H9 (cell line): ENCODE measurements at regions not wholly inside any gene's neighbourhood (a gene's known extent, or its start where the extent isn't known, plus 50 kb on each side); places are given as distances from the start of the nearest gene placed in this dataset.
A peak's percentile ranks its signal among the peaks of the same experiment; 100 is the strongest.
"Not testable (repeated sequence)": the region's sequence is repeated elsewhere in the genome, so short reads cannot be mapped to it uniquely, and the experiment has no call there.

Source experiments
- DNase-seq: peaks from one replicate; pipeline ENCODE4 v3.0.0-alpha.2; 2017
- H2AFZ ChIP-seq: one replicate; pipeline ENCODE4 v1.6.1; 2013; ENCODE audit warnings: mild to moderate bottlenecking, low read length, control low read depth, moderate library complexity
- H2AK5ac ChIP-seq: 2 replicates; pipeline ENCODE4 v1.6.1; 2013; ENCODE audit warnings: low read length, control low read depth, mixed read lengths; ENCODE audit not compliant: insufficient read length
- H2BK120ac ChIP-seq: one replicate; pipeline ENCODE4 v1.6.1; 2013; ENCODE audit warnings: low read depth, mild to moderate bottlenecking, low read length, control low read depth, inconsistent platforms; ENCODE audit not compliant: poor library complexity, severe bottlenecking
- H2BK12ac ChIP-seq: 2 replicates; pipeline ENCODE4 v1.6.1; 2013; ENCODE audit warnings: low read length, control low read depth, mixed read lengths, low read depth; ENCODE audit not compliant: insufficient read length
- H2BK15ac ChIP-seq: 2 replicates; pipeline ENCODE4 v1.6.1; 2013; ENCODE audit warnings: low read depth, low read length, control low read depth
- H2BK20ac ChIP-seq: one replicate; pipeline ENCODE4 v1.6.1; 2013; ENCODE audit warnings: low read depth, mild to moderate bottlenecking, low read length, control low read depth, inconsistent platforms; ENCODE audit not compliant: poor library complexity, severe bottlenecking
- H2BK5ac ChIP-seq: 2 replicates; pipeline ENCODE4 v1.6.1; 2013; ENCODE audit warnings: low read length, control low read depth, mixed read lengths; ENCODE audit not compliant: insufficient read length
- H3K14ac ChIP-seq: 2 replicates; pipeline ENCODE4 v1.6.1; 2013; ENCODE audit warnings: low read length, control low read depth; ENCODE audit not compliant: insufficient read depth
- H3K18ac ChIP-seq: 2 replicates; pipeline ENCODE4 v1.6.1; 2013; ENCODE audit warnings: low read depth, mild to moderate bottlenecking, mixed read lengths, low read length, control low read depth; ENCODE audit not compliant: insufficient read length
- H3K23ac ChIP-seq: 2 replicates; pipeline ENCODE4 v1.6.1; 2013; ENCODE audit warnings: low read length, control low read depth, mixed read lengths, low read depth; ENCODE audit not compliant: insufficient read length
- H3K23me2 ChIP-seq: 2 replicates; pipeline ENCODE4 v1.6.1; 2013; ENCODE audit warnings: low read depth, mild to moderate bottlenecking, mixed read lengths, low read length, control low read depth; ENCODE audit not compliant: insufficient read length, poor library complexity, severe bottlenecking
- H3K27ac ChIP-seq: 2 replicates; pipeline ENCODE4 v1.5.1; 2013; ENCODE audit warnings: low read length, control low read depth, mixed read lengths, low read depth; ENCODE audit not compliant: insufficient read length
- H3K27me3 ChIP-seq: 2 replicates; pipeline ENCODE4 v1.6.1; 2013; ENCODE audit warnings: low read length, control low read depth, inconsistent platforms; ENCODE audit not compliant: insufficient read depth
- H3K4ac ChIP-seq: 2 replicates; pipeline ENCODE4 v1.6.1; 2013; ENCODE audit warnings: low read depth, mild to moderate bottlenecking, control low read depth, inconsistent platforms, low read length, moderate library complexity
- H3K4me1 ChIP-seq: 2 replicates; pipeline ENCODE4 v1.6.1; 2013; ENCODE audit warnings: low read length, control low read depth, inconsistent platforms; ENCODE audit not compliant: insufficient read depth
- H3K4me2 ChIP-seq: 2 replicates; pipeline ENCODE4 v1.6.1; 2013; ENCODE audit warnings: low read length, control low read depth, mixed read lengths; ENCODE audit not compliant: insufficient read length, insufficient read depth
- H3K56ac ChIP-seq: 2 replicates; pipeline ENCODE4 v1.6.1; 2013; ENCODE audit warnings: low read depth, mild to moderate bottlenecking, mixed read lengths, low read length, control low read depth; ENCODE audit not compliant: insufficient read length
- H3K79me1 ChIP-seq: 2 replicates; pipeline ENCODE4 v1.6.1; 2013; ENCODE audit warnings: low read depth, mild to moderate bottlenecking, moderate library complexity, low read length, control low read depth, inconsistent platforms; ENCODE audit not compliant: insufficient read depth, poor library complexity, severe bottlenecking
- H3K79me2 ChIP-seq: 2 replicates; pipeline ENCODE4 v1.6.1; 2013; ENCODE audit warnings: low read length, control low read depth, inconsistent platforms; ENCODE audit not compliant: insufficient read depth
- H3K9ac ChIP-seq: 2 replicates; pipeline ENCODE4 v1.6.1; 2013; ENCODE audit warnings: low read length, control low read depth, mixed read lengths; ENCODE audit not compliant: insufficient read length; ENCODE audit errors: extremely low read depth
- H3K9me3 ChIP-seq: one replicate; pipeline ENCODE4 v1.6.1; 2013; ENCODE audit warnings: low read depth, low read length, inconsistent platforms; ENCODE audit not compliant: control insufficient read depth
- H3T11ph ChIP-seq: one replicate; pipeline ENCODE4 v1.6.1; 2013; ENCODE audit warnings: mild to moderate bottlenecking, low read length, control low read depth, inconsistent platforms
- H4K20me1 ChIP-seq: one replicate; pipeline ENCODE4 v1.6.1; 2013; ENCODE audit not compliant: control insufficient read depth, insufficient read length, insufficient read depth
- H4K5ac ChIP-seq: 2 replicates; pipeline ENCODE4 v1.6.1; 2013; ENCODE audit warnings: low read depth, mild to moderate bottlenecking, mixed read lengths, low read length, control low read depth; ENCODE audit not compliant: insufficient read length
- H4K8ac ChIP-seq: replicated peaks from 2 replicates; pipeline ENCODE4 v1.6.1; 2013; ENCODE audit warnings: low read length, control low read depth, mixed read lengths, low read depth; ENCODE audit not compliant: insufficient read length
- H4K91ac ChIP-seq: 2 replicates; pipeline ENCODE4 v1.6.1; 2013; ENCODE audit warnings: low read depth, mild to moderate bottlenecking, moderate library complexity, mixed read lengths, low read length, control low read depth; ENCODE audit not compliant: insufficient read length
- H3K27ac Mint-ChIP-seq, 3 experiments: 2 replicates in 2 of 3; 3 replicates in 1 of 3; pipeline ENCODE4 v1.8.0; 2020 to 2021; ENCODE audit warnings: mixed read lengths in 3 of 3, mild to moderate bottlenecking in 1 of 3, moderate library complexity in 1 of 3
- H3K27me3 Mint-ChIP-seq: 2 replicates; pipeline ENCODE4 v1.8.0; 2021; ENCODE audit warnings: low read depth, mild to moderate bottlenecking, moderate library complexity, mixed read lengths
- H3K36me3 Mint-ChIP-seq, 3 experiments: 2 replicates in 2 of 3; 3 replicates in 1 of 3; pipeline ENCODE4 v1.8.0; 2020 to 2021; ENCODE audit warnings: low read depth in 3 of 3, mixed read lengths in 3 of 3; ENCODE audit not compliant: insufficient read depth in 1 of 3
- H3K4me1 Mint-ChIP-seq, 2 experiments: 2 replicates each; pipeline ENCODE4 v1.8.0; 2020; ENCODE audit warnings: mixed read lengths in 2 of 2
- H3K4me3 Mint-ChIP-seq, 2 experiments: 2 replicates in 1 of 2; 3 replicates in 1 of 2; pipeline ENCODE4 v1.8.0; 2020 to 2021; ENCODE audit warnings: mild to moderate bottlenecking in 2 of 2, mixed read lengths in 2 of 2, moderate library complexity in 1 of 2
- H3K9me3 Mint-ChIP-seq, 2 experiments: 2 replicates in 1 of 2; 3 replicates in 1 of 2; pipeline ENCODE4 v1.8.0; 2020; ENCODE audit warnings: mild to moderate bottlenecking in 2 of 2, mixed read lengths in 2 of 2, moderate library complexity in 1 of 2
- WGBS: extraction: QIAGEN DNeasy Blood & Tissue Kit; methylation state at CpG from one replicate; pipeline ENCODE4 v1.1.7; 2013; ENCODE audit warnings: missing lambda C conversion rate, low lambda C conversion rate, mixed read lengths; ENCODE audit not compliant: insufficient read length; ENCODE audit errors: extremely low coverage; 5-methylcytosine and 5-hydroxymethylcytosine counted together

DNA sequence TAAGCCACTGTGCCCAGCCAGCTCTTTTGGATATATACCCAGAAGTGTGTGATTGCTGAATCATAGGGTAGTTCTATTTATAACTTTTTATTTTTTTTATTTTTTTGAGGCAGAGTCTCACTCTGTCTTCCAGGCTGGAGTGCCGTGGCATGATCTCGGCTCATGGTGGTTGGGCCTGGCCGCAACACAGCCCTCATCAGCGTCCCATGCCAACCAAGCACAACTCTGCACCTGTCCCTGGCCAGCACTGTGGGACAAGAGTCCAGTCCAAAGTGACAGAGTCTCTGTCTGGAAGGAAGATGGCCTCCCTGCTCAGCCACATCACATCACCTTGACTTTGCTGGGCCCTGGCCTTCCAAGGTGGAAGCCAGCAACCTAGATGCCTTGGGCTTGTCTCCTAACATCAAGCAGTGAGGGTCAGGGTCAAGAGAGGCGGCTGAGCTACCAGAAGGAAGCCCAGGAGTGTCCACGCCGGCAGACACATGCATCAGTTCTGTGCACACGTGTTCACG is 60.2 kb upstream of the METTL9 start:
- H2AFZ ChIP-seq, H3K27me3 Mint-ChIP-seq, H3K4me1 ChIP-seq, H3K4me1 Mint-ChIP-seq, H4K91ac ChIP-seq, H3K4me3 Mint-ChIP-seq, H4K8ac ChIP-seq, H2BK12ac ChIP-seq, H3K27ac ChIP-seq, H3K27ac Mint-ChIP-seq, H3K9me3 ChIP-seq, H2BK20ac ChIP-seq, H4K5ac ChIP-seq, H3K27me3 ChIP-seq, H3K23me2 ChIP-seq, H4K20me1 ChIP-seq, H3K4ac ChIP-seq, H3K79me1 ChIP-seq, H3K79me2 ChIP-seq, H3K9me3 Mint-ChIP-seq, H3K4me2 ChIP-seq, H3K9ac ChIP-seq, DNase-seq, H3K14ac ChIP-seq, H2BK15ac ChIP-seq, H3T11ph ChIP-seq, H3K23ac ChIP-seq, H3K36me3 Mint-ChIP-seq, H3K18ac ChIP-seq, H3K56ac ChIP-seq, H2BK5ac ChIP-seq, H2BK120ac ChIP-seq, H2AK5ac ChIP-seq: not testable (repeated sequence)
- no CpG with 5 or more reads among the region's 9 CpGs for WGBS

DNA sequence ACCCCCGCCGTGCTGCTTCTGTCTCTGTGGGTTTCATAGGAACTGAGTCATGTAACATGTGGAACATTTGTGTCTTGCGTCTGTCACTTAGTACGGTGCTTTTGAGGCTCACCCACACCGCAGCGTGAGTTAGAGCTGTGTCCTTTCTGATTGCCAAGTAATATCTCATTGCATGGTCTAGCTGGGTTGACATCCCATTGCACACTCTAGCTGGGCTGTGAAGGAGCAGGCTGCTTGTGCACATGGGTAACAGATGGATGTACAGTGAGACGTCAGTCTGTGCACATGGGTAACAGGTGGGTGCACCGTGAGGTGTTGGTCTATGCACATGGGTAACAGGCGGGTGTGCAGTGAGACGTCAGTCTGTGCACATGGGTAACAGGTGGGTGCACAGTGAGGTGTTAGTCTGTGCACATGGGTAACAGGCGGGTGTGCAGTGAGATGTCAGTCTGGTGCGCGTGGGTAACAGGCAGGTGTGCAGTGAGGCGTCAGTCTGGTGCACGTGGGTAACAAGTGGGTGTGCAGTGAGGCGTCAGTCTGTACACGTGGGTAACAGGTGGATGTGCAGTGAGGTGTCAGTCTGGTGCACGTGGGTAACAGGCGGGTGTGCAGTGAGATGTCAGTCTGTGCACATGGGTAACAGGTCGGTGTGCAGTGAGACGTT is 58.5 kb upstream of the METTL9 start:
- not testable (repeated sequence) for H3K9me3 ChIP-seq, H4K8ac ChIP-seq, H3K56ac ChIP-seq, H3K27ac Mint-ChIP-seq, H2BK20ac ChIP-seq, H2BK12ac ChIP-seq, H3T11ph ChIP-seq, H3K27me3 Mint-ChIP-seq, H4K91ac ChIP-seq, H3K27ac ChIP-seq, DNase-seq, H2BK15ac ChIP-seq, H3K79me1 ChIP-seq, H4K5ac ChIP-seq, H3K23me2 ChIP-seq, H2BK5ac ChIP-seq, H3K36me3 Mint-ChIP-seq, H2AK5ac ChIP-seq, H3K14ac ChIP-seq, H2BK120ac ChIP-seq, H3K18ac ChIP-seq, H3K9ac ChIP-seq, H3K4ac ChIP-seq, H3K4me3 Mint-ChIP-seq, H3K4me2 ChIP-seq, H2AFZ ChIP-seq, H3K9me3 Mint-ChIP-seq, H3K4me1 ChIP-seq, H4K20me1 ChIP-seq, H3K4me1 Mint-ChIP-seq, H3K27me3 ChIP-seq, H3K79me2 ChIP-seq
- peak overlapping the region; percentile 2 for H3K23ac ChIP-seq
- no CpG with 5 or more reads among the region's 21 CpGs for WGBS
